GM19025 (cell line): ENCODE measurements at regions not wholly inside any gene's neighbourhood (a gene's known extent, or its start where the extent isn't known, plus 50 kb on each side); places are given as distances from the start of the nearest gene placed in this dataset.
"Not testable (repeated sequence)": the region's sequence is repeated elsewhere in the genome, so short reads cannot be mapped to it uniquely, and the experiment has no call there.

ENCODE experiments used
- ATAC-seq: cut with Tn5 transposase; IDR thresholded peaks from one replicate; pipeline ENCODE4 v1.9.1; 2021; ENCODE audit warnings: mild to moderate bottlenecking, low read depth, moderate library complexity; ENCODE audit not compliant: unreplicated experiment

- ATAC-seq: no peak
Observed at GRCh38 chr11:39817241-39817640, 1642.2 kb downstream of the LRRC4C start.

- ATAC-seq: no peak
Observed at GRCh38 chr11:39810358-39810757, 1649.1 kb downstream of the LRRC4C start.

- no peak for ATAC-seq
Observed at GRCh38 chr11:39809833-39810232, 1649.6 kb downstream of the LRRC4C start.

- no peak for ATAC-seq
Observed at GRCh38 chr11:39807904-39808303, 1651.5 kb downstream of the LRRC4C start.

- no peak for ATAC-seq
Observed at GRCh38 chr11:39806652-39807051, 1652.8 kb downstream of the LRRC4C start.

- ATAC-seq: no peak
Observed at GRCh38 chr11:39804271-39804670, 1655.2 kb downstream of the LRRC4C start.

- ATAC-seq: no peak
Observed at GRCh38 chr11:39786682-39787081, 1672.8 kb downstream of the LRRC4C start.

- no peak for ATAC-seq
Observed at GRCh38 chr11:39786281-39786680, 1673.2 kb downstream of the LRRC4C start.

GRCh38 chr11:39784873-39785272 is 1674.6 kb downstream of the LRRC4C start:
- ATAC-seq: no peak

GRCh38 chr11:39780131-39780530 is 1679.3 kb downstream of the LRRC4C start:
- ATAC-seq: no peak

GRCh38 chr11:39777035-39777434 is 1682.4 kb downstream of the LRRC4C start:
- no peak for ATAC-seq

GRCh38 chr11:39772525-39773137 is 1686.8 kb downstream of the LRRC4C start:
- ATAC-seq: no peak

- no peak for ATAC-seq
Observed at GRCh38 chr11:39768214-39768613, 1691.2 kb downstream of the LRRC4C start.

- no peak for ATAC-seq
Observed at GRCh38 chr11:39745401-39745800, 1714.1 kb downstream of the LRRC4C start.

- ATAC-seq: no peak
Observed at GRCh38 chr11:39741066-39741465, 1718.4 kb downstream of the LRRC4C start.

GRCh38 chr11:39736351-39736750 is 1723.1 kb downstream of the LRRC4C start:
- ATAC-seq: not testable (repeated sequence)

- ATAC-seq: no peak
Observed at GRCh38 chr11:39732001-39732400, 1727.5 kb downstream of the LRRC4C start.

GRCh38 chr11:39725081-39725480 is 1734.4 kb downstream of the LRRC4C start:
- no peak for ATAC-seq

GRCh38 chr11:39724404-39724803 is 1735.0 kb downstream of the LRRC4C start:
- no peak for ATAC-seq

GRCh38 chr11:39712581-39712980 is 1746.9 kb downstream of the LRRC4C start:
- no peak for ATAC-seq

GRCh38 chr11:39690856-39691255 is 1768.6 kb downstream of the LRRC4C start:
- ATAC-seq: no peak

- ATAC-seq: no peak
Observed at GRCh38 chr11:39683951-39684554, 1775.4 kb downstream of the LRRC4C start.
